Hippocampal formation (tissue), 2 donors: ENCODE measurements at regions not wholly inside any gene's neighbourhood (a gene's known extent, or its start where the extent isn't known, plus 50 kb on each side); places are given as distances from the start of the nearest gene placed in this dataset.

Experiments
- DNase-seq, 2 donors: peaks; one replicate each; lab custom pipeline; 2025; lab: John Stamatoyannopoulos, UW

DNA sequence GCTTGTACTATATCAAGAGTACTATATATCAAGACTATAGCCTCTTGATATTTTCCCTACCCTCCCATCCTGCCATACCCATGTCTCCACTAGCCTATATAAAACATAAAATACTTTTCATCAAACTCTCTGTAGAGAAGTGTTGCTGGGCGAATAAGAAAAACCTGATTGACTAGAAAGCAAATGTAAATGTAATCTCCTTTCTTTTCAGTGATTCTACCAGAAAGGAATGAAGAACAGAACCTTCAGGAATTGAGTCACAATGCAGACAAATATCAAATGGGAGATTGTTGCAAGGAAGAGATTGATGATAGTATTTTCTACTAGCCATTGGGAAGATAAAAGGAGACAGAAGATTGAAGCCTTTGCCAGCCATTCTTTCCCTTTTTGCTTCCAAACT is 89.2 kb downstream of the KCNRG start:
- DNase-seq: no peak

DNA sequence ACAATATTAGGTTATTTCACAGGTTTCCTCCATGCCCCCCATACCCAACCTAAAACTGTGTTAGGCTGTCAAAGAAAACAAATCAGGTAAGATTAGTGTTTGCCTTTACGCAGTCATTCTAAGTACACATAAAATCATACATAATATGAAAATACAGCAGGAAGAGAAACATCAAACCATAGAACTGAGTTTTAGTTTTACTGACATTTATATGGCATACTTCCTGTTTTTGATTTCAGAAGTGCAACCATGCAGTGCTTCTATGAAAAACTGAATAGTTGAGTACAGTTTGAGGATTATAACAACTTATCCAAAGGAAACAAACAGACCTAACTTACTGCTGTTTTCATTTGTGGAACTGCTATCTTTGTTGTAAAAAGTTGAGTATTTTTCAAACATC is 91.3 kb downstream of the KCNRG start:
- DNase-seq: no peak

DNA sequence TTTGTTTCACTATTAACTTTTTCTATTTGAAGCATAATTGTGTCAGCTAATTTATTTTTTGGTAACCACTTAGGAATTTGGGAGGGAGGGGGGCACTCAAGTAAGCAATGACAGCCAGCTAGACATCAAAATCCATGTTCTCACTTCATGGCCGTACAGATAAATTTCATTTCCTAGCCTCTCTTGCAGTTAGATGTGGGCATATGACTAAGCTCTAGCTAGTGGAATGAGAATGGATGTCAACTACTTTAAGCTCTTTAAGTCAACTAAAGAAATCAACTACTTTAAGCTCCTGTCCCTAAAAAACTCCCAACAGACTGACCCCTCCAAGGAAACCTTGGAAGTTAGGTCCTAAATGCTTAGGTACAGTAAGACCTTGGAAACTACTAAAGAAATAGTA is 92.0 kb downstream of the KCNRG start:
- no peak for DNase-seq

DNA sequence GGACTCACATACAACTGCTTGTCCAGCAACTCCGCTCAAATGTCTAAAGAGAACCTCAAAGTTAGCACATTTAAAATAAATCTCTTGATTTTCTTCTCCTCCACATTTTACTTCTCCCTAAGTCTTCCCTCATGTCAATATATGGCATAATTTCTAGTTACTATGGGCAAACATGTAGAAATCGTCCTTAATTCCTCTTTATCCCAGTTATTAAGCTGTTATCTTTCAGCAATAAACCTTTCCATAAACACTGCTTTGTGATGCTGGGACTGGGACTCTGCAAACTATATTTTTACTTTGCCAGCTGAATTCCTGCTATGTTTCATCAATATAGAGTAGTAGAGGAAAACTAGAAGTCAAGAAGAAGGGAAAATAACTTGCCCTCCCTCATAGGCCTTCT is 99.7 kb downstream of the KCNRG start:
- no peak for DNase-seq

DNA sequence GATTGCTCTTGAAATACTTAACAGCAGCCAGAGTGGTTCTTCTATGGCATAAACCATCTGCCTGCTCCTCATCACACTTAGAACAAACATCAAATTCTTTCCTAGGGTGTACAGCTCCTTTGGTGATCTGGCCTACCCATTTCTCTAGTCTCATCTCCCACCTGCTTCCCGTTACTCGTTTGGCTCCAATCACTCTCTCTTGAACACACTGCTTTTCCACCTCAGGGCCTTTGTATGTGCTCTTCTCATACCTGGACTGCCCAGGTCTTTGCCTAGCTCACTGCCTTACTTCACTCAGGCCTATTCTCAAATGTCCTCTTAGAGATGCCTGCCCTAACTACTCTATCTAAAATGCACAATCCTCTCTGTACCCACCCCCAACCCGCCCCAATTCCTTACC is 100.5 kb downstream of the KCNRG start:
- no peak for DNase-seq

DNA sequence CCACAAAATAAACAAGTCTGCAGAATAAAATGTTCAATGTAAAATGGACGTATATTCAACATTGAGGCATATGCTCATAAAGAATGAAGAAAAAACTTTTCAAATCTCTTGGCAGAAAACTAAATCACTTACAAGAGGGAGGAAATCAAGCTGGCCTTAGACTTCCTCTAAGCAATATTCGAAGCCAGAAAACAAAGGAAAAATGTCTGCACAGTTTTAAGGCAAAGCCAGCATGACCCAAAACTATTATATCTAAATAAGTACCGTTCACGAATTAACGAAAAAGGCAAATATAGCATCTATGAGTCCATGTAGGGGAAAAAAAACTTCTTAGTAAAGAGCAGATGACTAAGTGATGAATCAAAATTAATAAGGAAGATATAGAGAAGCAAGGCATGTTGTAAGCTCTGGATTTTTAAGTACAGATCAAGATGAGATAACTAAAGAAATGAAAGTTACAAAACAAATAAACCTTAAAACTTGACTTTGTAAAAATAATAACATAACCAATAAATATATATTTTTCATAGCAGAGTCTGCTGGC is 101.3 kb downstream of the KCNRG start:
- DNase-seq: no peak

DNA sequence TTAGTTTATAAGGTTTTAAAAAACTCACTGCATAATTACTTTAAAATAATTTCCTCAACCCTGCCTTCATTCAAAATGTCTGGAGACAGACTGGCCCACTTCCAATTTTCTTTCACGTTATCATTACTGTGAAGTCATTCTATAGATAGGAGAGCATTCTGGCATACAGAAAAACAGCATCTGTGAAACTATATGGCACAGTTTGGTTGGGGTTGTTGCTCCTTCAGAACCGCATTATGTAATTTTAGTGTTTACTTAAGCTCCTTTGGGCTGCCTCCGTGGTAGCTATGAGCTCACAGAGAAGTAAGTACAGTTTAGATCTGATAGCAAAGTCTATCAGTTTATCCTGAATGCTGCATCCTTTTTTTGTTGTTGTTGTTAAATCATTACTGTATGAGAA is 104.3 kb downstream of the KCNRG start:
- DNase-seq: no peak

DNA sequence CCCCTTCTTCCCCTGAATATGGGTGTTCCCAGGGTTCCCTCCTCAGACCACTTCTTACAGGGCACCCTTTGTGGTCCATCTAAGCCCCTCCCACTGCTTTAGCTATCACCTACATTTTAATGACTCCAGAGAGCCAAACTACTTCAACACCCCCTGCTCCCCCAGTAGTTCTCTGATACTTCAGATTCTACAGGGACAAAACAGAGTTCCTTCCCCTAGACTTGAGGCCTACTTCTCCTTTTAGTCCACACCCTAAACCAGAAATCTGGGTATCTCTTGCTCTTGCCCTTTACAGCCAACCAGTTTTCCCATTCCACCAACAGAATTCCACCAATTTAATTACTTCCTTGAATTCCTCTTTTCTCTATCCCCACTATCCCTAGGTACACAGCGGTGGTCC is 107.2 kb downstream of the KCNRG start:
- DNase-seq: no peak

DNA sequence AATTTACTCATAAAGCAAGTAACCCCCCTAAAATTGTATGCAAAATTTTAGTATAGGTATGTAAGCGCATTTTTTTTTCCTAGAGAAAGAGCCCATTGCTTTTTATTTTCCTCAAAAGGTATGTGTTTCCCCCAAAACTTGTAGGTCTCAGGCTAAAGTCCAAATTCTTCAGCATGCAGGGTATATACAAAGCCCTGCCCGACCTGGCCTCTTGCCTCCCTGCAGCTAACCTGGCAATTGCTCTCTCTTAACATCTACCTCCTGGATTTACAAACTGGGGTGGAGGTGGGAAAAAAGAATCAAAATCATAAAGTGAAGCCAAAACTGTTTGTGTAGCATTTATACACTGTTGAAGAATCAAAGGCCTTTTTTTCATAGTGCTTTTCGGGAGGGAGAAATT is 107.8 kb downstream of the KCNRG start:
- no peak for DNase-seq

DNA sequence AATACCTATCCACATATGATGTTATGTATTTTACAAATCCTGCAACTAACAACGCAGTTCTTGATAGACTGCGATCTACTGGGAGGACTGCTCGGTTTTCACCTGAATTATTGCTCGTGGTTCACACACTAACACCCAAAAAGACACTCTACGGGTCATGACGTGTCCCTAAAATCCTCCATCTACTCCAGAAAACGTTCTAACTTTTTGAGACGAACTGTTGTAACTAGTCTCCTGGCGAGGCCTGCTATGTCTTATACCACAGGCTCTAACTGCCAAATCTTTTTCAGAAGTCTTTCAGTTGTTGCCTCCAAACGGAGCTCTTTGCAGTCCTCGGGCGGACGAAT is 108.2 kb downstream of the KCNRG start:
- peak in 1 of 2 donors; percentile 70 for DNase-seq

DNA sequence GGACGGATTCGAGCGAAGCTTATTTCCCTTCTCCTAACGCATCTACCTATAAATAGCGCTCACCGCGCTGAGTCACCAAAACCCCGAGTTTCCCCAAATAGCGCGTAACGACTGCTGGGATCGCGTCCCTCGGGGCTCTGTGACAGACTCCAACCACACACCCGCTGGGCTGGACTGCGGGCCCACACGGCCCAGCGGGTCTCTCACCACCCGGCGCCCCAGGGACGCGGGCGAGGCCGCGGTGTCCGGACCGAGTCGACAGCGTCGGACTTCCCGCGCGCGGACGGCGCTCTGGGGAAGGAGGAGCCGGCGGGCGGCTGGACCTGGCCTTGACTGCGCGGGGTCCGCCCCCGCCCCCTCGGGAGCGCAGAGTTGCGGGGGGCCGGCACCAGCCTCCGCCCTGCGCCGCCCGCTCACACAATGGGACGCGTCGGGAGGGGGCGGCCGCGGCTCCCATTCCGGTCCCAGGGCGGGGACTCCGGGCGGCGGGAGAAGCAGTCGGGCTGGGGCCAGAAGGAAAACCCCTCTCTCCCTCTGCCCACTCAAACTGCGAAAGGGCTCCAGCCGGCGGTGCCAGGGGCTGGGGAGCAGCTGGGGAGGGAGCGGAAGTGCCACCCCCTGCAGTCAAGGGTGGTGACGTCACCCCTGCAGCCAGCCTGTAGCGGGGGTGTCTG is 108.8 kb downstream of the KCNRG start:
- DNase-seq: peak in 1 of 2 donors; percentile 95

DNA sequence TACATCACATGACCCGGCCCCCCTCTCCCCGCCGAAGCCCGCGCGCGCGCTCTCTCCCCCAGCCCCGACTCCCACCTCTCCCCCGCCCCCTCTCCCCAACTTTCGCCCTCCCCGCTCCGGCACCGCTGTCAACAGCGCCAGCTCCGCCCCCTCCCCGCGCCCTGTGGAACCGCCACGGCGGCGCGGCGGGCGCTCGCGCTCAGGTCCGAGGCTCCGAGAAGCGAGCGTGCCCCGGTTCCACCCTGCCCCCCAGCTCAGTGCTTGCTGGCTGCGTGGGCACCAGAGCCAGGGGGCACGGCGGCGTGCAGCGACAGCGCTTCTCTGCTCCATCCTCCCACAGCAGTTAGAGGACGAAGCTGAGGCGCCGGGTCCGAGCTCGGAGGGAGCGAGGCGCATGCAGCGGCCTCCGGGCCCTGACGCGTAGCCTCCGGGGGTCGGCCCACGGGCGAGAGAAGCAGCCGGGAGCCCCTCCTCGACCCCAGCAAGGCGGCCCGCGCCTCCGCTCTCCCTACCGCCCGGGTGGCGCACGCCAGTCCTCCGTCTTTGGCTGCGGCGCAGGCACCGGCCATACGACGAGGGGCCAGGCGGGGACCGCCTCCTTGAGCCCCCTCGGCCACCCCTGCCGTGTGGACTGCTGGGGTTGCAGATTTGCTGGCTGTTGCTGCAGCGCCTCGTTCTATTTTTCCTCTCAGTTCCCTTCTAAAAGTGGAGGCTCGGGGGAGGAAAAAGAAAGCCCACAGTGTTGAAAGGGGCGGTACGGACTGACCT is 109.5 kb downstream of the KCNRG start:
- DNase-seq: peak in 1 of 2 donors; percentile 95

DNA sequence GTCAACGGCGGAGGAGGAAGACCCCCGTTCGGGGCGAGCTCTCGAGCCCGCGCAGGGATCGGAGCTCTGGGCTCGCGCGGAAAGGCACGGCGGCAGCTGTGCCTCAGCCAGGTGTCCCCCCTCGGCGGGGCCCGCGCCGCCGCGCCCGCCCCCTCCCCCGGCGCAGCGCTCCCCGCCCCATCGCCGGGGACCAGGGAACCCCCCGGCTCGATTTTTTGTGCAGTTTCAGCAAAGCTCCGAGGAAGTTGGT is 110.0 kb downstream of the KCNRG start:
- DNase-seq: no peak

DNA sequence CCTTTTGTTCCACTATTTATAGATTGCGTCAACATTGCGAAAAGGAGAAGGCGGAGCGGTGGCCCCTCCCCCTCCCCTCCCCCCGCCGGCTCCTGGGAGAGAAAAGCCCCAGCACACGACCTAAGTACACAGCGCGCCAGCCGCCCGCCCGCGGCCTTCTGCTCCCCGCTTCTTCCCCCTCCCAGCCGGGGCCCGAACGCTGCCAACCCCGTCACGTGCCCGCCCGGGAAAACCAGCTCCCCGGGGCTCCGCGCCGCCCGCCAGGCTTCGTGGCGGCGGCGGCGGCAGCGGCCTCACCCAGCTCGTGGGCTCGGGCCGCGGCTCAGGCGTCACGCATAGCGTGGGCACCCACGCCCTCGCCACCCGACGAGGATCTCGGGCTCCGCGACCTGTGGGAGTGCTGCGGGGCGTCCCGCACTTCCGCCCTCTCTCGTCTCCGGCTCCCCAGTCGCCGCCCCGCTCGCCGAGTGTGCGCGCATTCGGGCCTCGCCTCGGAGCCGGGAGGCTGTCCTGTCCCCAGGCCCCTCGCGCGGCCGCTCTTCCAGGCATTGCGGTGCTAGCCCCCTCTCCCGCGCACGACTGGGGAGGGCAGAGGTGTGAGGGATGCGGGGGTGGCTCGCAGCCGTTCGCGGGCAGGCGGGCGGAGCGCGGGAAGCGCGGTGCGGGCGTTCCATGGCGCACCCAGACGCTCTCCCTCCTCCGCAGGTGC is 110.5 kb downstream of the KCNRG start:
- DNase-seq: peak; percentile 91 to 96

DNA sequence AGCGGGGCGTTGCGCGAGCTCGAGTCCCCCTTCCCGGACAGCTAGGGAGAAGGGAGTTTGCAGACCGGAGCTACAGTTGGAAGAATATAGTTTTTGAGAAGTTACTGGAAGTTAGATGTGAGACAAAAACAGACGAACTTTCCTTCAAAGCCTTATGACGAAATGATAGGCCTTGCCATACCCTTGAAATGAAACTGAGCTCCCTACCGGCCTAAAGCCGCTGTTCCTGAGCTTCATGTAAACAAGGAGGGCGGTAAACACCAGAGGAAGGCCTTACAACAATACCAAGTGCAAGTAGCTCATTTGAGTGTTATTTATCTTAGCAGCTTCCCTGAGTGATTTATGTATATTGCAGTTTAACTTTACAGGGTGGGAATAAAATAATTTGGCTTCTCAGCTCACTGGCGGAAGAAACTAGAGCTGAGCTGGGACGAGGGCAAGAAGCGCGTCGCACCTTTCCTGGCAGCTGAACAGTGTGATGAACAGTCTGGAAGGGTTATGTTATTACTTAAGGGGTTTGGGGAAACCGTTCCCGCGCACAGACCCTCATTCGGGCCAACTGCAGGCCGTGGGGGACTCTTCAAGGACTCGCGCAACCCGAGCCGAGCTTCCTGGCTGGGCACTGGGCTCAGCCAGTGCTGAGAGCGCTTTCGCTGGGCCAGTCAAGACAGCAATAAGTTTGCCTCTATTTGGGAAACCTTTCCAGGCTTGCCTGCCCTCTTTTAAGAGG is 111.2 kb downstream of the KCNRG start:
- no peak for DNase-seq

DNA sequence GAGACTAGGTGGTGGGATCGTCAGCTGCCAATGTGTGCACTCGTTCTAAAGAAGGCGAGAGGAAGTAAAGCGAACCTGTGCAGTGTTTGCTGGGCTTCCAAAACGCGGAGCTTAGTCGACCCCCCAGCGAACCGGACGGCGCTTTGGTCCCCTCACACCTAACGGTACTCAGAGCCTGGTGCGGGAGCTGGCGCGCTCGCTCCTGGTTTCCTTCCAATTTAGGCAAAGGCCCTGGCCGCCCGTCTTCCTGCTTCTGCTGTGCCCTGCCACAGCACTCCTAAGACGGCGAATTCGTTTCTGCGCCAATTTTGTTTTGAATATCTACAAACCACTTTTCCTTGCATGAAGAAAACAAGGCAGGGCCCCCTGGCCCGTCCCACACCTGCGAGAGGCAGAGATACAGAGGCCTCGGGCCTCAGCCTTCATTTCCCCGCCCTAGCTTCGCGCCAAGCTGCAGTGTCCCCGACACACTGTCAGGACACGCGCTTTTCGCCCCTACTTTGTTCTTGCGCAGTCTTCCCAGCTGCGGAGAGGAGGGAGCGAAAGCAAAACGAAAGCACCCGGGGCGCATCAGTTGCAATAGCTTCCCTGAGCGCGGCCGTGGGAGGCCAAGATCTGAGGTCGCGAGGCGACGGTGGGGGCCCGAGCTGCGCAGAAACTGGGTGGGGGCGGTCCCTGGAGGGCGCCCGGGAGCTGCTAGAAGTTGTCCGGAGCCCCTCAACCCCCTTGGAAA is 111.9 kb downstream of the KCNRG start:
- no peak for DNase-seq

DNA sequence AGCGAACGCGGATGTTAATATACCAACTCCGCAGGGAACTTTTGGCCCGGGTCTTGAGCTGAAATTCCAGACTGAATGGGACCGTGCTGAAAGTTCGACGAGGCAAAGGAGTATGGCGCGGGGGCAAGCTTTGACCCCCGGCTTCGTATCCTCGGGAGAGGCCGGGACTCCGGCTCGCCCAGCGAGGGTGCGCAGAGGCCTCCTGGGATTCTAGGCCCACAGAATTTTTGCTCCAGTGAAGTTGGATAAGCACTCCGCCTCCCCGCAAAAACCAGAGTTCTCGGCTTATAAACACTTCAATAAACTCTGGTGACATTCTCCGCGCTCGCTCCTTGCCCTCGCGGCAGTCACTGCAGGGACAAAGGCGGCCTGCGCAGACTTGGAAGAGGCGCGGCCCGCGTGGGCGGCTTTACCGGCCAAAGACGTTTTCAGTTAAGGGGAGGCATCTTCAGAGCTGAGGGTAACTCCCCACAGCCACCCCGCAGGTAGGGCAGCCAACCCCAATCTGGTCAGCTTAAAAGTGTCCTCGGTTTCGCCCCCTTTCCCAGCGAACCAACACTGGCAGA is 112.6 kb downstream of the KCNRG start:
- DNase-seq: no peak

DNA sequence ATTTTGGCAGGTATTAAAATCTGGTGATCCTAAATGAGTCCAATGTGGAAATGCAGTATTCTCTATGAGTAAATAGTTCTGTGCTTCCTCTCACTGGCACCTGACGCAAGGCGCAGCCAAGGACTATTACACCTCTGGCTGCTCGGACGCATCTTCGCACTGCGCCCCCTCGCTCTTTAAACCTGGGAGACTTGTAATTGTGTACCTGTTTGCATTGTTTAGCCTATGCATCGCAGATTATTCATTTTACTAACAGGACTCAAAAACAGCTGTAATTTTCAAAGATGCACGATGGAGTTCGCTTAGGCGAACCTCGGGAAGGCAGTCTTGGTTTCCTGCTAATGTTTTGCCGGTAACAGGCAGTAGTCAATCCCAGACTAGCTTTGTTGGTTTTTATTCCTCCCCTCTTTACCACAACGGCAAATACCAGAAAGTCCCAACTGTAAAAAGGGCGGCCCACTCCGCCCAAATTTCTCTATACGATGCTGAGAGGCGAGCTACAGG is 113.2 kb downstream of the KCNRG start:
- DNase-seq: no peak

DNA sequence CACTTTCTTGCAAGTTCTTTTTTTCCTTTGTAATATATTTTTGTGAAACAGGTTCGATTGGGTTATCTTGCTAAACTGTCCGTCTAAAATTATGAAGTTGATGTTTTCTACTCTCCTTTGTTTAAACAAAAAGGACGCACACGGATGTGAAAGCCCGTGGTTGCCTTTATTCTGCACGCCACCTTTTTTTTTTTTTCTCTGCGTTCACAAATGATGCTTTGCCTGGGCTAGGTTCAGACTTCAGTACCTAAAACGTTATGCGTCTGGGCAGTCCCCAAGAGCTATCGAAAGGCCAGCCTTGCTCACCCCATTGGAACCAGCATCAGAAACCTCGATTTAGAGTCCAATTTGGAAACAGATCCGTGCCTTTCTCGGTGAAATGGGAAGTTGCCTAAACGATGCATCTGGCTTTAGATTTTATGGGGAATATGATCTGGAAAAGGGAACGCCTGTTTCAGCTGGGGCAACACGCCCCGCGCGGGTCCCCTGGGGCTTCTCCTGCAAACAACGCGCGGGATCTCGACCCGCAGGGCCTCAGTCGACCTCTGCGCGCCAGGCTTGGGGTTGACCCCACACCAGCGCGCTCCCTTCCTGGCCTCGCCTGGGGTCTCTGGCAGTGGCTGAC is 113.9 kb downstream of the KCNRG start:
- no peak for DNase-seq

DNA sequence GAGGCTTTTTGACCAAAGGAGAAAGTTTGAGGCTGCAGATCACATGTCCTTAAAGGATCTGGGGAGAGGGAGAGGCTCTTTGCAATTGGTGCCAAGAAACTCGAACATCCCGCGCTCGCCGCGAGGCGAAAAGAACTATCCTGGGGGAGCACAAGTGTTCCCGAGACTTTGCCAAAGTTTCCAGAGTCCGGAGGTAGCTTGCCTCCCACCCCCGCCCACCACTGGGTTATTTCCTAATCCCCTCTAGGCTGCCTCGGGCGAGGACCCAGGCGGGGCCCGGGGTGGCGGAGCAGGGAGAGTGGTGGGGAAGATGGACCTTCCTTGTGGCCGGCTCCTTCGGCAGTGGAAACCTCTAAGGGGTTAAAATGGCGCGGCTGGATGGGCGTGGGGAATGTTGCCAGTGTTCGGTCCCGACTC is 114.5 kb downstream of the KCNRG start:
- DNase-seq: no peak
